ENCODE measurements at regions not wholly inside any gene's neighbourhood (a gene's known extent, or its start where the extent isn't known, plus 50 kb on each side); places are given as distances from the start of the nearest gene placed in this dataset.
"Not testable (repeated sequence)": the region's sequence is repeated elsewhere in the genome, so short reads cannot be mapped to it uniquely, and the experiment has no call there.

GRCh38 chr1:172918478-172918877, 132.3 kb downstream of the TNFSF18 start:
- DNase-seq (ENCODE audit: low read depth): no peak

DNA sequence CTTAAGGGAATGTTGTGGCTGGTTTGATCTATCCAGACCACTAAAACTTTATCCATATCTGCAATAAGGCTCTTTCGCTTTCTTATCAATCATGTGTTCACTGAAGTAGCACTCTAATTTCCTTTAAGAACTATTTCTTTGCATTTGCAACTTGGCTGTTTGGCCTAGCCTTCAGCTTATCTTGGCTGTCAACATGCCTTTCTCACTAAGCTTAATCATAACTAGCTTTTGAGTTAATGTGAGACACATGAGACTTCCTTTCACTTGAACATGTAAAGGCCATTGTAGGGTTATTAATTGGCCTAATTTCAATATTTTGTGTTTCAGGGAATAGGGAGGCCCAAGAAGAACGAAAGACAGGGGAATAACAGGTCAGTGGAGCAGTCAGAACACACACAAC, 124.7 kb downstream of the TNFSF18 start:
- no peak for DNase-seq (ENCODE audit: low read depth)

DNA sequence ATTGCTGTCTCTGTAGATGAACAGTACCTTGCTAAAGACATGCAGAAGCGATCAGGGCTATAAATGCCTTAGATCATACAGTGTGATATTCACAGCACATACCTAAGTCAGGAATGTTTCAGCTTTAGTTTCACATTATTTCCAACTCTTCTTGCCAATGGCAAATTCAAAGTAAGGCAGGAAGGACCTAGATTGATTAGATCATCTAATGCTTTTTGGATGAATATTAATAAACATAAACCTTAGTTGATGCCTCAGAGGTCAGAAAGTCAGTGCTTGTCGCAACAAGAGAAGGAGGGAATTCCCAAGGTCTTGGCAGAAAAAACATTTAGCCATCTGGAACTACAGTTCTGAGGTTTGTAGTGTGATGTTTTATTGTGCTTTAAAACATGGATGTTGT, 122.3 kb downstream of the TNFSF18 start:
- no peak for DNase-seq (ENCODE audit: low read depth)

DNA sequence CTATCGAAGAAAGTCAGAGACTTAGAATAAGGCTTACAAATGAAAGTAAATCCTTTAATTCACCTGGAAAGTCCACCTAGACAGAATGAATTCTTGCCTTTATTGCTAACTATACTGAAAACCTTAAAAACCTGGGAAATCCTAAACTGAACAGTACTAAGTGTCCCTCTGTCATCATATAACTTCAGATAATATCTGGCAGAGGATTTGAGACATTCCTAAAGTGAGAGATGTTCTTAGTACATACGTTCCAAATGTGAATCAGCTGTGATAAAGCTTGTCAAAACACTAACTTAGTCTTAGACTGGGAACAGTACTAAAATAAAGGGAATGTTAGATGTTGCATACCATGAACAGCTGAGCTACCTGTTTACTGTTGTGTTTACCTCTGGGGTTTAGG, 121.7 kb downstream of the TNFSF18 start:
- DNase-seq (ENCODE audit: low read depth): no peak

- DNase-seq (ENCODE audit: low read depth): no peak
Measured at GRCh38 chr1:172930142-172930541, 120.6 kb downstream of the TNFSF18 start.

GRCh38 chr1:172931340-172931739, 119.4 kb downstream of the TNFSF18 start:
- DNase-seq (ENCODE audit: low read depth): no peak

DNA sequence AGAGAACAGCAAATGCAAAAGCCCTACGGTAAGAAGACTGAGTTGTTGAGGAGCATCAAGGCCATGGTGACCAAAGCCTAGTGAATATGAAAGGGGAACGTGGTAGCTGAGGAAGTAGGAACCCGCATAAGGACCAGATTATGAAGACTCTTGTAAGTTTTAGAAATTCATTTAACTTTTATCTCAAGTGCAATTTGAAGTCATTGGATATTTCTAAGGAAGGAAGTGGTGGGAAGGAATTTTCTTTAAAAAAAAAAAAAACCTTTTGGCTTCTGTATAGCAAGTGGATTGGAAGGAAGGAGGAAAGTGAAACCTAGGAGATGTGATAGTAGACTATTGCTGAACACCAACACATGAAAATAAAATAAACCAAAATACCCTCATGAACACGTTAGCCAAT, 119.0 kb downstream of the TNFSF18 start:
- no peak for DNase-seq (ENCODE audit: low read depth)

GRCh38 chr1:172932981-172933380, 117.8 kb downstream of the TNFSF18 start:
- no peak for DNase-seq (ENCODE audit: low read depth)

GRCh38 chr1:172934417-172934762, 116.4 kb downstream of the TNFSF18 start:
- no peak for DNase-seq (ENCODE audit: low read depth)

- no peak for DNase-seq (ENCODE audit: low read depth)
Measured at GRCh38 chr1:172935062-172935592, 115.6 kb downstream of the TNFSF18 start.

GRCh38 chr1:172936088-172936645, 114.6 kb downstream of the TNFSF18 start:
- no peak for DNase-seq (ENCODE audit: low read depth)

GRCh38 chr1:172938681-172939080, 112.1 kb downstream of the TNFSF18 start:
- no peak for DNase-seq (ENCODE audit: low read depth)

DNA sequence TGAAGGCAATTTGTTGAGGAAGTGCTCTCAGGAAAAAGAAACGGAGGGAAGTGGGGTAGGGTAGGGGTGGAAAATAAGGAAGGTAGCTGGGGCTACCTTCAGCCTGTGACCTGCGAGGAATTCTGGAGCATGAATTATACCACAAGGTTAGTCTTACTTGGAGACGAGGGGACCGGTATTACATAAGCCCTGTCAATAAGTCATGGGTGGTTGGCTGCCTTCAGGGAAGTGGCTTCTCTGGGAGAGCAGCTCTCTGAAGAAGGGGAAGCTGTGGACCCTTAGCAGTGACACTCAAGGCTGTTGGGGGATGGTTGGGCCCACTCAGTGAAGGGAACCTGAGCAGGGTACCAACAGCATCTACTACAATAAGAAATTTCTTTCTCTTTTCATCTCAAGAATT, 111.3 kb downstream of the TNFSF18 start:
- no peak for DNase-seq (ENCODE audit: low read depth)

- DNase-seq (ENCODE audit: low read depth): no peak
Measured at GRCh38 chr1:172940174-172940855, 110.4 kb downstream of the TNFSF18 start.

- no peak for DNase-seq (ENCODE audit: low read depth)
Measured at GRCh38 chr1:172941471-172941870, 109.3 kb downstream of the TNFSF18 start.

GRCh38 chr1:172941945-172942344, 108.8 kb downstream of the TNFSF18 start:
- DNase-seq (ENCODE audit: low read depth): no peak

DNA sequence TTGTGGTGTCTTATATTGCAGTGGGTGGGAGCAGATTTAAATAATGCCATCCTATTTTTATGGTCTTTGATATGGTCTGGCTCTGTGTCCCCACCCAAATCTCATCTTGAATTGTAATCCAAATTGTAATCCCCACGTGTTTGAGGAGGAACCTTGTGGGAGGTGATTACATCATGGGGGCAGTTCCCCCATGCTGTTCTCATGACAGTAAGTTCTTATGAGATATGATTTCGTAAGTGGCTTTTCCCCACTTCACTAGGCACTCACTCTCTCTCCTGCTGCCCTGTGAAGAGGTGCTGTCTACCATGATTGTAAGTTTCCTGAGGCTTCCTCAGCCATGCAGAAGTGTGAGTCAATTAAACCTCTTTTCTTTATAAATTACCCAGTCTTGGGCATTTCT, 107.6 kb downstream of the TNFSF18 start:
- DNase-seq (ENCODE audit: low read depth): not testable (repeated sequence)

DNA sequence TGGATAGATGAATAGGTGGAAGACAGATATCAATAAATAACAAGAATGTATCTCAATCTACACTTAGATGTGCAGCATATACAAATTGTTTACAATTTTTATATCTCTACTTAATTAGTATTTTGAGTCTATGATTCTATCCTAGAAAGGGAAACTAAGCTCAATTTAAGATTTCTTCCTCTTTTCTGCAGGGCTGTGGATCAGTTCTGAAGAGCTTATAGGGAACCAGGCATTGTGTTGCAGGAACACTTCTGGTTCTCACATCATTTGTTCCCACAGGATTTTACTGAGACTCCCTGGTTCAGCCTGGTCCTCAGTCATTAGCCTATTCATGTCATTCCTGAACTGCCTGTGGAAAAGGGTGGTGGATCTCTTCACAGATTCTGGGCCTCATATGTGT, 105.8 kb downstream of the TNFSF18 start:
- no peak for DNase-seq (ENCODE audit: low read depth)

DNA sequence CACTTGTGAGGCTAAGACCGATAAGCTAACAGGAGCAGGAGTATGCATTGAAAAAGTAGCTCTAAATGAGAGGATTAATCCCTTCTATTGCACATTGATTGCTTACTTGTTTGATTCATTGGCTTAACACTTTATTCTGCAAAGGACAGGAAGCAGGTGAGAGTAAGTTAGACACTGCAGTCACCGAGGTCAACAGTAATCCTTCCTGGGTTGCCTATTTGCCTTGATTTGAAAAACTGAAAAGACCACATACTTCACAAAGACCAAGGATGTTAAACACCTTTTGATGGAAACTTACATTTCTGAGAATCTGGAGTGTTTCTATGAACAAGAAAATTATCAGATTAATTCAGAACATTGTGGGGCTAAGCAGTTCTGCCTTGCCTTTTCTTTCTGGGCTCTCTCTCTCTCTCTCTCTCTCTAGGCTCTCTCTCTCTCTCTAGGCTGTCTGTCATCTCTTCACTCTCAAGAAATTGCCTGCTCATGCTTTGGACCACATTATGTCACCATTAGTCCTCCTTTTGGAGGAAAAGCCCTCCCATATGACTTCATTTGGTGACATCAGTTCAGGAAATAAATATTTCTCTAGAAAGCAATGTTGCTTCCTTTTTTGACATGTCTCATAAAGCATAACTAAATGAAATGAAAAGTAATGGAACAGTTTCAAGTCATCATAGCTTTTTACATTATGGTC, 103.8 kb downstream of the TNFSF18 start:
- DNase-seq (ENCODE audit: low read depth): no peak

DNA sequence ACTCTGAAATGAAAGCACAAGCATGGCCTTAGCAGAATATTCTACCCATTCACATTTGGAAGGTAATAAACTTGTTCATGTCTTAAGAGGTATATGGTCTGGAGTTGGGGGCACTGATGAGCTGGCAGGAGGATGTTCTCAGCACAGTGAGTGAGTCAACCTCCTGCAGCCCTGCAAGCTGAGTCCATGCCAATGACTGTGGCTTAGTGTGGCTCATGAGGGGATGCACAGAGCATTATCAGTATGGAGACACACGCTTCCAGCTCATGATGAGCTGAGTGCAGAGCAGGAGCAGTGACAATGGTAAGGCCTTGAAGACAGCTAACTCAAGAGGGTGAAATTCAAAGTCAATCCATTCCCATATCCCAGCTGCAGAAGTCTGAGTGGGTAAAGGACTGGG, 102.3 kb downstream of the TNFSF18 start:
- no peak for DNase-seq (ENCODE audit: low read depth)

DNA sequence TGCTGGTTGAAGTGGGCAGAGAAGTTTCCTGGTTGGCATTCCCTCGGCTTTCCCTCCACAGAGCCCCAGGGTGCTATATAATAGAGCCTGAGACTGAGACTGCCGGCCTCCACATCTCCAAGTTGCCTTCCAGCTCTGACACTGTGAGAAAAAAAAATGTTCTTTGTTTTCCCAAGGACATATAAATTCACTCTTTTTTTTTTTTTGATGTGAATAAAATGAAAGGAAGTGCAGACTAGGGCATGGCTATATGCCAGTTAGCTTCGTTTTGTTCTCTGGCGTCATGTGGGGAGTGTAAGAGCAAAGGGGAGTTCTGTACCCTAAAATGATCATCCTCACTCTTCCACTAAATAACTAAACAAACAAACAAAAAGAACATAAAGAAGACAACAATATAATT, 101.6 kb downstream of the TNFSF18 start:
- no peak for DNase-seq (ENCODE audit: low read depth)

GRCh38 chr1:172950528-172950927, 100.2 kb downstream of the TNFSF18 start:
- DNase-seq (ENCODE audit: low read depth): no peak

DNA sequence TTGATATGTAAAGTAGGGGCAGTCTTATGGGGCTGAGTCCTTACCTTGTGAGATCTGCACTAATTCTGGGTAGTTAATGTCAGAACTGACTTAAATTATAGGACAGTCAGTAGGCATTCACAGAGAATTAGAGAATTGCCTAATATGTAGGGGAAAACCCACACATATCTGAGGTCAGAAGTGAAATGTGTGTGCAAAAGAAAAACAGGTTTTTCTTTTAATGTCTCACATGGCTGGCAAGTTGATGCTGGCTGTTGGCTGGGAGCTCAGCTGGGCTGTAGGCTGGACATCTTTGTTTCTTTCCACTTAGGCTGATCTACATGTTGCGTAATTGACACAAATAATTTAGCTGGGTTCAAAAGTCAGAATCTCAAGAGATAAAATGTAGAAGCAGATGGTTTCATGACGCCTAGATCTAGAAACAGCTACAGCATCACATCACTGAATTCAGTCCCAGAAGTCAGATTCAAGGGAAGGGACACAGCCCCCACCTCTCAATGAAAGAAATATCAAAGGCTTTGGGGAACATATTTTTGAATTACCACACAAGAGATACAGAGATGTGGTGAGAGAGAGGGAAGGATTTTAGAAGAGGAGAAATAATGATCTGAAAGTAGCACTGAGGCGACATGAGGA, 98.9 kb downstream of the TNFSF18 start:
- DNase-seq (ENCODE audit: low read depth): no peak

All from stimulated activated CD8-positive, alpha-beta memory T cell treated with anti-CD3 and anti-CD28 coated beads, Interleukin-15, amount 100 ng/mL, for 24 hours (primary cell).